Muscle of back (tissue), 3 donors: ENCODE measurements at regions not wholly inside any gene's neighbourhood (a gene's known extent, or its start where the extent isn't known, plus 50 kb on each side); places are given as distances from the start of the nearest gene placed in this dataset.
A peak's percentile ranks its signal among the peaks of the same experiment; 100 is the strongest.

ENCODE experiments used
- DNase-seq, 3 donors: peaks; one replicate each; pipeline versions ENCODE4 v3.0.0 to v3.0.0-alpha.2; 2013

- DNase-seq: no peak
Observed at GRCh38 chr22:48800886-48801607, 1026.6 kb downstream of the BRD1 start.

DNA sequence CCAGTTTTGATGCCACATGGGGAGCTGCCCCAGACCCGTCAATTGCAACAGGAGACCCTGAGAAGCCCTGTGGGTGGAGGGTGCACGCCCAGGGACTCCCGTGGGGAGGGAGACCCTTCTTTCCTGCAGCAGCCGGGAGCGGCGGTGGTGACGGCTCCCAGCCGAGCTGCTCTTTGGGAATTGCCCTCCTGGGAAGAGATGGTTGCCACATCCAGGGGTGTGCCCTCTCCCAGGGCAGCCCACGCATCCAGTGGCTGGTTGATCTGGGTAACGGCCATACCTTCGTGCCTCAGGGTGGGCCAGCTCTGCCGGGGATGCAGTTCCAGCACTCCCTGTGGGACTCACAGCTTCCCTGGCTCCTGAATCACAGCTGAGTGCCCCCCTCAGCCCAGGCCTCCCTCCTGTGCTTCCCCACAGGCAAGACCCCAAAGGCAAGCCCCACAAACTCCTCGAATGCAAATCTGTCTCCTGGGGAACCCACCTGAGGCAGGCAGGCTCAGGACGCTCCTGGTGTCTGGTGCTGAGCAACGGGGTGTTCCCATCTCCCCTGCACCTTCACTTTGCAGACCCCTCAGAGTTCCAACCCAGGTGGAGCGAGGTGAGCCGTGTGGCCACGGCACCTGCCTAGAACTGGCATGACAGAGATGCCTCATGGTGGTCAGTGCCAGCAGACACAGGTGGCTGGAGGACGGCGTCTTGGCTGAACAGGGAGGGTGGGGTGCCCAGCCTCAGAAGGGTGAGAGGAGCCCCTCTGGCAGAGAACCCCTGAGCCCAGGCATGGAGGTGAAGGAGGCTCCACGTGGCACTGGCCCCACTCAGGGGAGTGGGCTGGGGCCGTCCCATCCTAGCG lies 1027.4 kb downstream of the BRD1 start:
- no peak for DNase-seq

GRCh38 chr22:48799227-48799970 lies 1028.3 kb downstream of the BRD1 start:
- DNase-seq: no peak

- no peak for DNase-seq
Observed at GRCh38 chr22:48798281-48799226, 1029.1 kb downstream of the BRD1 start.

GRCh38 chr22:48797731-48798130 lies 1029.9 kb downstream of the BRD1 start:
- no peak for DNase-seq

- DNase-seq: no peak
Observed at GRCh38 chr22:48796310-48797015, 1031.2 kb downstream of the BRD1 start.

DNA sequence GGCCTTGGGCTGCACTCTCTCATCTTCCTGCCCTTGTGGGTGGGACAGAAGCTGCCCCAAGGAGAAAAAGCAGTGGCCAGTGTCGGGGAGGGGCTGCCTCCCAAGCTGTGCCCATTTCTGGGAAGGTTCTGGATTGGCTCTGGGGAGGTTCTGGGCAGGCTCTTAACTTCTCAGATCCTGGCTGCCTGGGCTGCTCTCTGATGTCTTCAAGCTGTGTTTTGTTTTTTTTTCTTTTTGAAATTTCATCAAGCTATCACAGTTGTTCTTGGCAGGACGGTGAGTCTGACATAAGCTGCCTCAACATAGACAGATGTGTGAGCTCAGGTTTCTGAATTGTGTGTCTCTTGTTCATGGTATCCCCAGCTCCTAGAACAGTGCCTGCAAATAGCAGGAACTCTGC lies 1032.0 kb downstream of the BRD1 start:
- DNase-seq: peak; percentile 28 to 65 (median 47)

DNA sequence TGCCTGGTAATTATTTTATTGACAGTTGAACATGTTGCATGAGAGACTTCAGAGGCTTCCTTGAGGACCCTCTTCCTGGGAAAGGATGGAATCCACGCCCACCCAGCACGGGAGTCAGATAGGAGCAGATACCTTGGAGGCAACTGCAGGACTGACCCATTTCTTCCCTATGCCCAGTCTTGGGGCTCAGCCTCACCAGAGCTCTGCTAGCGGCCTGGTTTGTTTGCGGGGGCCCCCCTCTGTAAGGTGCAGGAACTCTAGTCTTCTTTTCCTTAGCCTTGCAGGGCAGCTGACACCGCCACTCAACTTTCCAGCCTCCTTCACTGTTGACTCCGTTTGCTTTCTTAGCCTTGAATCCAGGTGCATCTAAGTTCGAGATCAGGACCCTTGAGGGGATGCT lies 1032.8 kb downstream of the BRD1 start:
- no peak for DNase-seq

DNA sequence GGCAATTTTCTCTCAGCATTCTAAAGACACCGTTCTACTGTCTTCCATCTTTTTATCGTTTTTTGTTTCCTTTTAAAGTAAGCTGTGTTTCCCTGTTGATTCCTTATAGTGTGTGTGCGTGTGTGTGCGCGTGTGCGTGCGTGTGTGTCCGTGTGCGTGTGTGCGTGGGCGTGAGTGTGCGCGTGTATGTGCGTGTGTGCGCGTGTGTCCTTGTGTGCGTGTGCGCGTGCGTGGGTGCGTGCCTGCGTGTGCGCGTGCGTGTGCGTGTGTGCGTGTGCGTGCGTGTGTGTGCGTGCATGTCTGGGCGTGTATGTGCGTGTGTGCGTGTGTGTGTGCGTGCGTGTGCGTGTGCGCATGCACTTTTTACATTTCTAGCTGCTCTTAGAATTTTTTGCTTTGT lies 1033.7 kb downstream of the BRD1 start:
- DNase-seq: no peak

DNA sequence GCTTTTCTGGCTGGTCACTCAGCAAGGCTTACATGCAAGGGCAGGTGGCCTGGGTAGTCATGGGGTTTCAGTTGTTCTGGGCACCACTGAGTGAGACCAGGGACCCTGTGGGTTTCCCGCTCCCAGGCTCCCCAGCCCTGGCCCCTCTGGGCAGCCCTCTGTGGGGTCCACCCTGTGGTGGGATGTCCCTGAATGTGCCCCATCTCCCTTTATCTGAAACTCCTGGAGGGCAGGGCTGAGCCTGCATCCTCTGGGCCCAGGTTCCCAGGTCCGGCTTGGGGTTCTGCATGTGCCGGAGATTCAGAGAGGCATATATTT lies 1041.0 kb downstream of the BRD1 start:
- no peak for DNase-seq

- DNase-seq: no peak
Observed at GRCh38 chr22:48785792-48786678, 1041.6 kb downstream of the BRD1 start.

- DNase-seq: no peak
Observed at GRCh38 chr22:48784701-48785503, 1042.8 kb downstream of the BRD1 start.

DNA sequence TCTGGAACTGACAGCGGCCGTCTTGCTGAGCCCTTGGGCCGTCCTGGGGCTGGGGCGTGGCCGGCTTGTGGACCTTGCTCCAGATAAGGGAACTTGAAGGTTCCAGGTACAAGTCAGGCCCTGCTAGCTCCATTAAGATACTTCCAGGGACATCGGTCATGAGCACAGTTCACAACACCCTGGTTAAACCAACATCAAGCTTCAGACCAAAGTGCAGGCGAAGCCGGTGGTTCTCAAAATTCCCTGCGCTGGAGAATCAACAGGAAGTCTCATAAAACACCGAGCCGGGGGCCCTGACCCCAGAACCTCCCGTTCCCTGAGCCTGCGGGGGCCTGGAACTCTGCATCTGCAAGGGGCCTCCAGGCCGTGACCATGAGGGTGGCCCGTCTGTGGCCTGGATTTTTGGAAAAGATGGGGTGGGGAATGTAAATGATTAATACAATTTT lies 1043.8 kb downstream of the BRD1 start:
- no peak for DNase-seq

DNA sequence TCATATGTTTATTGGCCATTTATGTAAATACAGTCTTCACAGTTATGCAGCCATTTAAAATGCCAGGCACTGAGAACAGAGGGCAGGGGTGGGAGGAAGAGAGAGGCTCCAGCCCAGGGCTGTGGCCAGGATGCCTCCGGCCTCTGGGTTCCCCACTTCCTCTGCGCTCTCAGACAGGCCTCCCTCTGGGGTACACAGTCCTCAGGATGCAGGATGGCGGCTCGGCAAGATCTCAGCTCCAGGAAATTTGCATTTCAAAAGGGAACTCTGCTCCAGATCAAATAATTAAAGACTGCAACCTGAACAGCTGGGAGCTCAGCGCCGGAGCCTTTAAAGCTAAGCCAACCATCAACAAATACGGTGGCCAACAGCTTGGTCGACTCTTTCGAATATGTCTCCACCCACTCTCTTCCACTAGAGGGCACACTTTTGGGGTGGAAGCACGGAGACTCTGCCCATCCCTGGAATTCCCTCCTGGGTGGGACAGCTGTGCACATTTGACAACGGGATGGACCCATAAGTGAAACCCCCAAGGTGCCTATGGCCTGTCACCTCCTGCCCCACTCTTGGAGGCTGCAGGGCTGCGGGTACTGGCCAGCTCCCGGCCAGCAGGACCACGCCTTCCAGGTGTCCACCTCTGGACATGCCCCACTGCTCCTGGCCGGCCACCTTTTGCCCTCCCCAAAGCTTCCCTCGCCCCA lies 1044.7 kb downstream of the BRD1 start:
- no peak for DNase-seq

DNA sequence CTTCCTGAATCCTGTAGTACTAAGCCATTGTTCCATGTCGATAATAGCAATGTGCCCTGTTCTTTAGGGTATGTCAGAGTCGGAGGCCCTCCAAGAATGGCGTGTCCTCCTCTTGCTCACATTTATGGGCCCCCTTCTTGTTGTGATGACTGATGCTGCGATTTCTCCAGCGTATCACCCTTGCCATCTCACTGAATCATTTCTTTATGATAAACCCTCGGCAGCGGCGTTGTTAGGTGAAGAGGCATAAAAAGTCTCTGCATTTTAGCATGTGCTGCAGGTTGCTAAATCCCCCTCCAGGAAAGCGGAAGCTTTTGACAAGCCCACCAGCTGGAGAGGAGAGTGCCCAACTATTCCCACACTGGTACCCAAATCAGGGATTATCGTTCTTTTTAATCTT lies 1045.3 kb downstream of the BRD1 start:
- no peak for DNase-seq

DNA sequence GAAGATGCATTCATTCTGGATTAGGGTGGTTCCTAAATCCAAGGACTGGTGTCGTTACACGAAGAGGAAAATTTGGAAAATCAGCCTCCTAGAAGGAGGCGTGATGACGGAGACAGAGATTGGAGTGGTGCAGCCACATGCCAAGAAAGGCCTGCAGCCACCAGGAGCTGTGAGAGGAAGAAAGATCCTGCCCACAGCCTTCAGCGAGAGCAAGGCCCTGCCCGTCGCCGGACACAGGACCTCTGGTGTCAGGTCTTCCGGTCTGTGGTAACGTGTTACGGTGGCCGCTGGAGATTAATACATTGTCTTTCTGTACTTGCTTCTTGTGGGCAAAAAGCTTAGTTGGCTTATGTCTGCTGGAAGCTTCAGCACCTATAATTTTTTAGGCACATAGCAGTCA lies 1045.8 kb downstream of the BRD1 start:
- no peak for DNase-seq

- DNase-seq: no peak
Observed at GRCh38 chr22:48781391-48781790, 1046.3 kb downstream of the BRD1 start.

DNA sequence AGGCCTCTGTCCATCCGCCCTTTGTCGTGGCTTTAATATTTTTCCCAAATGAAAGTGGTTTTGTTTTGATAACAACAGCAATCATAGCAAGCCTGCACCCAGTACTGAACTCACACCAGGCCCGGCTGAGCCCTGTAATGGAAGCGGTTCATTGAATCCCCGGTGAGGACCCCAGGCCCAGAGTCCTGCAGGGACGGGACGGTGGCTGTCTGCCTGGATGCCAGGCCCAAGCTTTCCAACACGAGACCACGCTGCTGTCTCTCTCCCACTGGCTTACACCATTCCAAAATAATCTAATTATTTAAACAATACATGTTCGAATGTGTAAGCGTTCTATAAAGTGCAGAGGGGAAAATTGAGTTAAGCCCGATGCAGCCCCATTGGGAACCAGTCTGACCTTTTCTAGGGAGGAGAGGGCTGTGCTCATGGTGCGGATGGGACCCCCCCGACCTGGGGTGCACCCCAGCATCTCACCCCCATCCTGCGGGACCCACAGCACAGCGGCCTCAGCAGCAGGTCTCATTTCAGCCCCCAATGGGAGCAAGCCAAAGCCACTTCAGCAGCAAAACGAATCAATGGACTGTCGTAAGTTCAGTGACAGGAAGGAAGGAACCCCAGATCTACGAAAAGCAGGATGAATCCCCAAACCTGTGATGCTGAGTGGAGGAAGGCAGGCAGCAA lies 1046.9 kb downstream of the BRD1 start:
- DNase-seq: no peak
